SU-DHL-6 (cell line): ENCODE measurements at regions not wholly inside any gene's neighbourhood (a gene's known extent, or its start where the extent isn't known, plus 50 kb on each side); places are given as distances from the start of the nearest gene placed in this dataset.

Experiments
- H2AFZ ChIP-seq: fragments of 200-600 bp; sonication (generic); 2 replicates; pipeline ENCODE4 v1.6.1; 2014; ENCODE audit warnings: low read depth, mild to moderate bottlenecking, moderate library complexity, mixed read lengths, antibody characterized with exemption, low read length; ENCODE audit not compliant: severe bottlenecking
- H3F3A ChIP-seq: fragments of 200-600 bp; shearing (Covaris generic); 2 replicates; pipeline ENCODE4 v1.6.0; 2016; ENCODE audit warnings: antibody characterized with exemption, mild to moderate bottlenecking; ENCODE audit not compliant: insufficient read depth
- H3K27ac ChIP-seq: fragments of 200-600 bp; sonication (generic); 2 replicates; pipeline ENCODE4 v1.5.1; 2016; ENCODE audit warnings: low read depth, mild to moderate bottlenecking, low read length, moderate library complexity, mixed read lengths
- H3K27me3 ChIP-seq: fragments of 200-600 bp; sonication (generic), shearing (Covaris generic); 2 replicates; pipeline ENCODE4 v1.6.0; 2014; ENCODE audit warnings: mild to moderate bottlenecking, low read length
- H3K36me3 ChIP-seq: fragments of 200-600 bp; sonication (generic); 2 replicates; pipeline ENCODE4 v1.6.1; 2014; ENCODE audit warnings: mild to moderate bottlenecking, low read length, mixed read lengths
- H3K4me2 ChIP-seq: fragments of 300-600, 200-600 bp; shearing (Covaris generic), sonication (generic); 2 replicates; pipeline ENCODE4 v1.6.0; 2014; ENCODE audit warnings: low read length, low read depth, mild to moderate bottlenecking; ENCODE audit not compliant: poor library complexity, severe bottlenecking
- H3K4me3 ChIP-seq: fragments of 200-600 bp; sonication (generic); 2 replicates; pipeline ENCODE4 v1.5.1; 2014; ENCODE audit warnings: antibody characterized with exemption, low read length, mild to moderate bottlenecking, mixed read lengths; ENCODE audit not compliant: insufficient read depth, poor library complexity, severe bottlenecking
- H3K79me2 ChIP-seq: fragments of 200-600 bp; sonication (generic); 2 replicates; pipeline ENCODE4 v1.6.1; 2014; ENCODE audit warnings: mild to moderate bottlenecking, low read length, moderate library complexity; ENCODE audit not compliant: insufficient read depth
- H3K9ac ChIP-seq: fragments of 200-600 bp; sonication (generic); 2 replicates; pipeline ENCODE4 v1.7.0; 2014; ENCODE audit warnings: mild to moderate bottlenecking, low read length
- H3K9me2 ChIP-seq: fragments of 200-600 bp; sonication (generic); replicated peaks from 2 replicates; pipeline ENCODE4 v1.6.1; 2014; ENCODE audit warnings: low read length; ENCODE audit not compliant: insufficient read depth
- H3K9me3 ChIP-seq: fragments of 200-600 bp; sonication (generic); 2 replicates; pipeline ENCODE4 v1.6.1; 2014; ENCODE audit warnings: low read length, mixed read lengths; ENCODE audit not compliant: insufficient read depth
- H4K20me1 ChIP-seq: fragments of 200-600 bp; sonication (generic); 2 replicates; pipeline ENCODE4 v1.6.1; 2014; ENCODE audit warnings: low read depth, mild to moderate bottlenecking, antibody characterized with exemption, low read length, moderate library complexity, mixed read lengths
- EZH2phosphoT487 ChIP-seq: fragments of 200-600 bp; sonication (generic), shearing (Covaris generic); conservative IDR thresholded peaks from 2 replicates; pipeline ENCODE4 v1.6.1; 2018; ENCODE audit warnings: mild to moderate bottlenecking, antibody characterized with exemption, low read length, moderate library complexity, mixed read lengths
- TF ChIP-seq, protein P1 (sequence below): fragments of 200-600 bp; sonication (generic); IDR thresholded peaks from one replicate; pipeline ENCODE4 v1.5.1; 2017; ENCODE audit warnings: antibody characterized with exemption, mild to moderate bottlenecking, low read length, moderate library complexity; ENCODE audit not compliant: insufficient read depth, poor library complexity, severe bottlenecking

DNA sequence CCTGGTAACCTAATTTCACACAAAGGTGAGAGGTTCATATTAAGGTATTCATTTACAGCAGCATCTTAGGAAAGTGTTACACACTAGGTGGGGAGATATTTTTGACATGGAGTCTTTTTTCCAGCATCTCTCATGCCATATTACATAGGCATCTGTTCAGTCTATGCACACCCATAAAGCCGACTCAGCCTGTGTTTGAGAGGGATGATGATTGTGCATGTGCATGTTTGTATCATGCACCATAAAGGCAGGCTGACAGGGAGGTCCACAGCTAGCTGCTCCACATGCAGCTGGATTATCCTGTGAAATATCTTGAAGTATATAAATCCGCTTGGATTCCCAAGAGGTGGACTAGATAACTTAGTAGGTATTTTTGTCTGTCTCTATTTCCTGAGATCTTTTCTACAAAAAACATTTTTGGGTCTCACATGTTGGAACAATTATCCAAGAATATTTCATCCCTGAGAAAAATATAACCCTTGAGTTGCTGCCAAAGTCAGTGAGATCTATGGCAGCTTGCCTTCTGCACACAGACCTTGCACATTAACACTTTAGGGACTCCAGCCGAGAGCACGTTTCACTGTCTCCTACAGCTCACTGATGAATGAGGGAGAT lies 288.4 kb upstream of the DPH6 start:
- Histone ChIP-seq H3K27ac (no peak overlapping the region), H3K36me3 (no peaks in the 10 kb centered on the region), H3K9me2 (no peaks in the 10 kb centered on the region), H2AFZ (no peak overlapping the region), H3K4me3 (no peak overlapping the region), H3K9me3 (no peaks in the 10 kb centered on the region), H3K4me2 (no peak overlapping the region), H3F3A (no peaks in the 10 kb centered on the region), H4K20me1 (no peaks in the 10 kb centered on the region), H3K9ac (no peak overlapping the region), H3K79me2 (no peaks in the 10 kb centered on the region), H3K27me3 (no peaks in the 10 kb centered on the region)
- TF ChIP-seq, protein P1, sequence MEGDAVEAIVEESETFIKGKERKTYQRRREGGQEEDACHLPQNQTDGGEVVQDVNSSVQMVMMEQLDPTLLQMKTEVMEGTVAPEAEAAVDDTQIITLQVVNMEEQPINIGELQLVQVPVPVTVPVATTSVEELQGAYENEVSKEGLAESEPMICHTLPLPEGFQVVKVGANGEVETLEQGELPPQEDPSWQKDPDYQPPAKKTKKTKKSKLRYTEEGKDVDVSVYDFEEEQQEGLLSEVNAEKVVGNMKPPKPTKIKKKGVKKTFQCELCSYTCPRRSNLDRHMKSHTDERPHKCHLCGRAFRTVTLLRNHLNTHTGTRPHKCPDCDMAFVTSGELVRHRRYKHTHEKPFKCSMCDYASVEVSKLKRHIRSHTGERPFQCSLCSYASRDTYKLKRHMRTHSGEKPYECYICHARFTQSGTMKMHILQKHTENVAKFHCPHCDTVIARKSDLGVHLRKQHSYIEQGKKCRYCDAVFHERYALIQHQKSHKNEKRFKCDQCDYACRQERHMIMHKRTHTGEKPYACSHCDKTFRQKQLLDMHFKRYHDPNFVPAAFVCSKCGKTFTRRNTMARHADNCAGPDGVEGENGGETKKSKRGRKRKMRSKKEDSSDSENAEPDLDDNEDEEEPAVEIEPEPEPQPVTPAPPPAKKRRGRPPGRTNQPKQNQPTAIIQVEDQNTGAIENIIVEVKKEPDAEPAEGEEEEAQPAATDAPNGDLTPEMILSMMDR: no peak
- no peak for TF ChIP-seq EZH2phosphoT487

DNA sequence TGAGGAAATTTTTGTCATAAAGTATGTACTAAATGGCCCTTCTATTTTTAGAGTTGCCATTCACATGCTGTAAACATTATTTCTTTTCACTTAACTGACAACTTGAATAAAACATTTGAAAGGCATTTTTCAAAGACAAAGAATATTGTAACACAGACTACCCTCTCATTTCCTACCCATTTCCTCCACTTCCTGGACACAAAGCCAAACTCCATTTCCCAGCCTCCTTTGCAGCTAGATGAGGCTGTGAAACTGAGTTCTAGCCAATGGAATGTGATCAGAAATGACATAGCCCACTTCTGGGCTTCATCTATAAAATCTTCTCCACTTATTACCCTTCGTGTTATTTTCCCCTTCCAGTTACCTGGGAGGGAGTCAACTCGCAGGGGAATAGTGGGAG lies 288.9 kb upstream of the DPH6 start:
- H3K27ac ChIP-seq: no peak overlapping the region
- no peaks in the 10 kb centered on the region for H3F3A ChIP-seq
- H3K9ac ChIP-seq: no peak overlapping the region
- H3K4me3 ChIP-seq: no peak overlapping the region
- H3K79me2 ChIP-seq: no peaks in the 10 kb centered on the region
- H3K4me2 ChIP-seq: no peak overlapping the region
- TF ChIP-seq, protein P1: no peak
- no peak for TF ChIP-seq EZH2phosphoT487
- no peaks in the 10 kb centered on the region for H4K20me1 ChIP-seq
- no peak overlapping the region for H2AFZ ChIP-seq
- no peaks in the 10 kb centered on the region for H3K9me3 ChIP-seq
- no peaks in the 10 kb centered on the region for H3K36me3 ChIP-seq
- no peaks in the 10 kb centered on the region for H3K27me3 ChIP-seq
- H3K9me2 ChIP-seq: no peaks in the 10 kb centered on the region

DNA sequence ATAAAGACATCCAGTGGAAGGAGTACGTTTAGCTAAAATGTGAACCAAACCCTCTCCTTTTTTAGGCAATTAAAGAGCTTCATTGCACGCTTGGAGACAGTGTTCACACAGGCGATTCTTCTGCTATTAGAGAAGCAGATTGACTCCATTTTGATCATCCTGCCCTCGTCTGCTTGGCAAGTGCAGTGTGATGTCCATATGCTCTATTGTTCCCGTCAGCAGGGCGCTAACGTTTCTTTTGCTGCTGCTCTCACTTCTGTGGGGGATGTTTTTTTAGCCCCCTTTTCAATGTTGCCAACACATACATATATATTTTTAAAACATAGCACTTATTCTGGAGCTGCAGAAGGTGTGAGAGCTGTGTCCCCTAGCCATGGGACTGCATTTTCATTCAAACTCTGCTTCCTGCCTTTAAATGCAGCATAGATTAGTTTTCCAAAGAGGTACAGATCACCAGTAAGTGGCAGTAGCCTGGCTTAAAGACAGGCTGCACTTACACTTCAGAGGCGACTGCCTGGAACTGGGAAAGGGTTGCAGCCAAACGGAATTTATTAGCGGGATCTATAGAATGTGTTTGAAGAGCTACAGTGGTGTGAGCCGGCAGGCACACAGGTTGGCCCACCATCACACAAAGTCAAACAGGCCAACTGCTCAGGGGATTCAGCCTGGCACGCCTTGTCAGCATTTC lies 292.6 kb upstream of the DPH6 start:
- Histone ChIP-seq H3F3A (no peaks in the 10 kb centered on the region), H3K4me2 (no peak overlapping the region), H3K36me3 (no peaks in the 10 kb centered on the region), H3K9me2 (no peaks in the 10 kb centered on the region), H3K27me3 (no peaks in the 10 kb centered on the region), H3K9ac (no peak overlapping the region), H4K20me1 (no peaks in the 10 kb centered on the region), H3K9me3 (no peaks in the 10 kb centered on the region), H3K27ac (no peak overlapping the region), H3K79me2 (no peaks in the 10 kb centered on the region), H2AFZ (no peak overlapping the region), H3K4me3 (no peak overlapping the region)
- TF ChIP-seq EZH2phosphoT487: no peak
- TF ChIP-seq, protein P1: no peak
